GM23338 (cell line): ENCODE measurements at regions not wholly inside any gene's neighbourhood (a gene's known extent, or its start where the extent isn't known, plus 50 kb on each side); places are given as distances from the start of the nearest gene placed in this dataset.

Experiments used
- ATAC-seq: fragments of 200-7000 bp; cut with Tn5 transposase; 3 replicates; pipeline ENCODE4 v1.9.1; 2020
- DNase-seq: peaks from one replicate; pipeline ENCODE4 v3.0.0-alpha.2; 2015; ENCODE audit warnings: low spot score
- H2AFZ ChIP-seq: fragments of 200-600 bp; sonication (generic); 2 replicates; pipeline ENCODE4 v1.8.0; 2016; ENCODE audit warnings: antibody characterized with exemption, mild to moderate bottlenecking, moderate library complexity
- H3F3A ChIP-seq: fragments of 200-600 bp; sonication (generic); replicated peaks from 2 replicates; pipeline ENCODE4 v1.8.0; 2017; ENCODE audit warnings: antibody characterized with exemption, mixed run types, low read depth
- H3K27ac ChIP-seq: fragments of 200-600 bp; sonication (generic); 2 replicates; pipeline ENCODE4 v1.6.1; 2016; ENCODE audit warnings: low read depth
- H3K27me3 ChIP-seq: fragments of 200-600 bp; sonication (generic); 2 replicates; pipeline ENCODE4 v1.8.0; 2016; ENCODE audit warnings: mild to moderate bottlenecking, mixed run types, moderate library complexity; ENCODE audit not compliant: insufficient read depth
- H3K36me3 ChIP-seq: fragments of 200-600 bp; sonication (generic); 2 replicates; pipeline ENCODE4 v1.8.0; 2016; ENCODE audit warnings: mild to moderate bottlenecking; ENCODE audit not compliant: insufficient read depth
- H3K4me1 ChIP-seq: fragments of 200-600 bp; sonication (generic); 2 replicates; pipeline ENCODE4 v1.8.0; 2016; ENCODE audit warnings: mild to moderate bottlenecking, moderate library complexity; ENCODE audit not compliant: insufficient read depth
- H3K4me2 ChIP-seq: fragments of 200-600 bp; sonication (generic); 2 replicates; pipeline ENCODE4 v1.7.1; 2017; ENCODE audit warnings: mixed run types
- H3K4me3 ChIP-seq: fragments of 200-600 bp; sonication (generic); 2 replicates; pipeline ENCODE4 v1.6.1; 2016; ENCODE audit warnings: mixed run types
- H3K79me2 ChIP-seq: fragments of 200-600 bp; sonication (generic); replicated peaks from 2 replicates; pipeline ENCODE4 v1.8.0; 2017; ENCODE audit warnings: mild to moderate bottlenecking; ENCODE audit not compliant: insufficient read depth
- H3K9me2 ChIP-seq: fragments of 200-600 bp; sonication (generic); 2 replicates; pipeline ENCODE4 v1.8.0; 2017; ENCODE audit not compliant: insufficient read depth
- H4K20me1 ChIP-seq: fragments of 200-600 bp; sonication (generic); replicated peaks from 2 replicates; pipeline ENCODE4 v1.8.0; 2017; ENCODE audit warnings: mild to moderate bottlenecking; ENCODE audit not compliant: insufficient read depth
- H3K27ac Mint-ChIP-seq: 2 replicates; pipeline ENCODE4 v1.8.0; 2020; ENCODE audit warnings: inconsistent platforms, mild to moderate bottlenecking, moderate library complexity, mixed read lengths
- H3K27me3 Mint-ChIP-seq: 3 replicates; pipeline ENCODE4 v1.8.0; 2022; ENCODE audit warnings: low read depth, mild to moderate bottlenecking, moderate library complexity, mixed read lengths, inconsistent platforms; ENCODE audit not compliant: insufficient read depth, poor library complexity
- H3K36me3 Mint-ChIP-seq: 3 replicates; pipeline ENCODE4 v1.8.0; 2021; ENCODE audit warnings: low read depth, mild to moderate bottlenecking, inconsistent platforms, moderate library complexity, mixed read lengths
- H3K4me1 Mint-ChIP-seq: 3 replicates; pipeline ENCODE4 v1.8.0; 2020; ENCODE audit warnings: mild to moderate bottlenecking, inconsistent platforms, mixed read lengths
- H3K4me3 Mint-ChIP-seq: 3 replicates; pipeline ENCODE4 v1.8.0; 2021; ENCODE audit warnings: moderate library complexity, mild to moderate bottlenecking, inconsistent platforms, mixed read lengths
- H3K9me3 Mint-ChIP-seq: 3 replicates; pipeline ENCODE4 v1.8.0; 2020; ENCODE audit warnings: moderate library complexity, mild to moderate bottlenecking, inconsistent platforms, mixed read lengths
- CREB1 ChIP-seq: fragments of 250-450 bp; sonication (Bioruptor Pico); IDR thresholded peaks from 2 replicates; pipeline ENCODE4 v1.5.0; 2020; ENCODE audit warnings: low read depth, mild to moderate bottlenecking, moderate library complexity
- EZH2 ChIP-seq: fragments of 200-600 bp; sonication (generic); IDR thresholded peaks from one replicate; pipeline ENCODE4 v1.8.0; 2017; ENCODE audit warnings: antibody characterized with exemption, mild to moderate bottlenecking, low read depth; ENCODE audit not compliant: unreplicated experiment
- JUNB ChIP-seq: IDR thresholded peaks from one replicate; pipeline ENCODE4 v1.6.1; 2016; ENCODE audit warnings: antibody characterized with exemption; ENCODE audit not compliant: unreplicated experiment
- STAT1 ChIP-seq: IDR thresholded peaks from one replicate; pipeline ENCODE4 v1.6.1; 2016; ENCODE audit warnings: antibody characterized with exemption; ENCODE audit not compliant: unreplicated experiment
- ZNF114 ChIP-seq: fragments of 250-450 bp; sonication (Bioruptor Pico); IDR thresholded peaks from 2 replicates; pipeline ENCODE4 v1.5.0; 2020; ENCODE audit warnings: mild to moderate bottlenecking, moderate library complexity
- ZNF331 ChIP-seq: fragments of 250-450 bp; sonication (Bioruptor Pico); IDR thresholded peaks from 2 replicates; pipeline ENCODE4 v1.5.0; 2020; ENCODE audit warnings: low read depth, mild to moderate bottlenecking, moderate library complexity
- TF ChIP-seq, protein P1 (sequence below): IDR thresholded peaks from one replicate; pipeline ENCODE4 v1.6.1; 2018; ENCODE audit warnings: antibody characterized with exemption; ENCODE audit not compliant: unreplicated experiment
- TF ChIP-seq, protein P2 (sequence below): fragments of 250-450 bp; sonication (Bioruptor Pico); IDR thresholded peaks from 2 replicates; pipeline ENCODE4 v1.5.0; 2020; ENCODE audit warnings: mild to moderate bottlenecking, moderate library complexity

DNA sequence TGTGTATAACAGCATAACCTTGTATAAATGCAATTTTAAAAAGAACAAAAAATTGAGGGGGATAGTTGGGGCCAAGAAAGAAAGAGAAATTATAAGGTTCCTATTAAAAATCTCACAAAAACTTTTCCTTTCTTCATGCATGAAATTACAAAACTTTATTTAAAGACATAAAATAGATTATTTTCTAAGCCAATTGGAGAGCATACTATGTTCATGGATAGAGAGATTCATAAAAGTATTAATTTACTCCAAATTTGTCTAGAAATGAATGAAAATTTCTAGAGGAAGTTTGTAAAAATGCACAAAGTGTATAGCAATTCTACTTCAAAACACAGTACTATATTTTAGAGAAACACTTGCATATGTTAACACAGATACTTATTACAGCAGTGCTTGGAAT, 200.4 kb downstream of the PCSK1 start:
- ATAC-seq (no peak), DNase-seq (no peak)
- Histone ChIP-seq H3K36me3 (no peaks in the 10 kb centered on the region), H3F3A (no peaks in the 10 kb centered on the region), H3K4me3 (no peak overlapping the region), H3K4me1 (no peaks in the 10 kb centered on the region), H3K27me3 (no peaks in the 10 kb centered on the region), H3K9me2 (no peaks in the 10 kb centered on the region; the same call in 1 of the 2 replicates), H3K4me2 (no peak overlapping the region), H3K79me2 (no peaks in the 10 kb centered on the region), H4K20me1 (no peaks in the 10 kb centered on the region), H3K27ac (no peak overlapping the region), H2AFZ (no peak overlapping the region)
- H3K36me3 Mint-ChIP-seq = no peaks in the 10 kb centered on the region
- H3K4me1 Mint-ChIP-seq = no peaks in the 10 kb centered on the region
- H3K4me3 Mint-ChIP-seq = no peak overlapping the region
- H3K27me3 Mint-ChIP-seq = no peaks in the 10 kb centered on the region
- TF ChIP-seq STAT1 (no peak), JUNB (no peak), ZNF331 (CRISPR knock-in tag) (no peak), CREB1 (CRISPR knock-in tag) (no peak), ZNF114 (CRISPR knock-in tag) (no peak)
- TF ChIP-seq, protein P1, sequence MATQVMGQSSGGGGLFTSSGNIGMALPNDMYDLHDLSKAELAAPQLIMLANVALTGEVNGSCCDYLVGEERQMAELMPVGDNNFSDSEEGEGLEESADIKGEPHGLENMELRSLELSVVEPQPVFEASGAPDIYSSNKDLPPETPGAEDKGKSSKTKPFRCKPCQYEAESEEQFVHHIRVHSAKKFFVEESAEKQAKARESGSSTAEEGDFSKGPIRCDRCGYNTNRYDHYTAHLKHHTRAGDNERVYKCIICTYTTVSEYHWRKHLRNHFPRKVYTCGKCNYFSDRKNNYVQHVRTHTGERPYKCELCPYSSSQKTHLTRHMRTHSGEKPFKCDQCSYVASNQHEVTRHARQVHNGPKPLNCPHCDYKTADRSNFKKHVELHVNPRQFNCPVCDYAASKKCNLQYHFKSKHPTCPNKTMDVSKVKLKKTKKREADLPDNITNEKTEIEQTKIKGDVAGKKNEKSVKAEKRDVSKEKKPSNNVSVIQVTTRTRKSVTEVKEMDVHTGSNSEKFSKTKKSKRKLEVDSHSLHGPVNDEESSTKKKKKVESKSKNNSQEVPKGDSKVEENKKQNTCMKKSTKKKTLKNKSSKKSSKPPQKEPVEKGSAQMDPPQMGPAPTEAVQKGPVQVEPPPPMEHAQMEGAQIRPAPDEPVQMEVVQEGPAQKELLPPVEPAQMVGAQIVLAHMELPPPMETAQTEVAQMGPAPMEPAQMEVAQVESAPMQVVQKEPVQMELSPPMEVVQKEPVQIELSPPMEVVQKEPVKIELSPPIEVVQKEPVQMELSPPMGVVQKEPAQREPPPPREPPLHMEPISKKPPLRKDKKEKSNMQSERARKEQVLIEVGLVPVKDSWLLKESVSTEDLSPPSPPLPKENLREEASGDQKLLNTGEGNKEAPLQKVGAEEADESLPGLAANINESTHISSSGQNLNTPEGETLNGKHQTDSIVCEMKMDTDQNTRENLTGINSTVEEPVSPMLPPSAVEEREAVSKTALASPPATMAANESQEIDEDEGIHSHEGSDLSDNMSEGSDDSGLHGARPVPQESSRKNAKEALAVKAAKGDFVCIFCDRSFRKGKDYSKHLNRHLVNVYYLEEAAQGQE = no peak
- H3K9me3 Mint-ChIP-seq = no peaks in the 10 kb centered on the region
- no peak overlapping the region for H3K27ac Mint-ChIP-seq

DNA sequence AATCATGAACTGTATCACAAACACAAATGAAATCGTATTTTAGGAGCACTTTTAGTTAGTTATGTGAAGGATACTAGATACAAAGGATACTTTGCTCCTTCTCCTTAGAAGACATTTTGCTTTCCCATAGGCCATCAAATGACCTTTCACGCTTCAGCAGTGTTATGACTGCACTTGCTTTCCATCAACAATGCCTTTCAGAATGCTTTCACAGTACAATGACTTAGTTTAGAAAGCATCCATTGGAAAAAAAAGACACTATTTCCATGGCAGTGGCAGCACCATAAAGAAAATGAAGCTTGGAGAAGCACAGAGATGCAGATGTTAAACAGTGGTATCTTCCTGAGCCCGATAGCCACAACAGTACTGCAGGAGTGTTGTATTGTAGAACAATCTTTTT, 203.9 kb downstream of the PCSK1 start:
- no peak overlapping the region for H2AFZ ChIP-seq
- no peaks in the 10 kb centered on the region for H3K36me3 Mint-ChIP-seq
- no peak for ATAC-seq
- no peak for TF ChIP-seq JUNB
- TF ChIP-seq CREB1 (CRISPR knock-in tag) = no peak
- TF ChIP-seq, protein P1 = no peak
- TF ChIP-seq EZH2 = no peak
- TF ChIP-seq, protein P2, sequence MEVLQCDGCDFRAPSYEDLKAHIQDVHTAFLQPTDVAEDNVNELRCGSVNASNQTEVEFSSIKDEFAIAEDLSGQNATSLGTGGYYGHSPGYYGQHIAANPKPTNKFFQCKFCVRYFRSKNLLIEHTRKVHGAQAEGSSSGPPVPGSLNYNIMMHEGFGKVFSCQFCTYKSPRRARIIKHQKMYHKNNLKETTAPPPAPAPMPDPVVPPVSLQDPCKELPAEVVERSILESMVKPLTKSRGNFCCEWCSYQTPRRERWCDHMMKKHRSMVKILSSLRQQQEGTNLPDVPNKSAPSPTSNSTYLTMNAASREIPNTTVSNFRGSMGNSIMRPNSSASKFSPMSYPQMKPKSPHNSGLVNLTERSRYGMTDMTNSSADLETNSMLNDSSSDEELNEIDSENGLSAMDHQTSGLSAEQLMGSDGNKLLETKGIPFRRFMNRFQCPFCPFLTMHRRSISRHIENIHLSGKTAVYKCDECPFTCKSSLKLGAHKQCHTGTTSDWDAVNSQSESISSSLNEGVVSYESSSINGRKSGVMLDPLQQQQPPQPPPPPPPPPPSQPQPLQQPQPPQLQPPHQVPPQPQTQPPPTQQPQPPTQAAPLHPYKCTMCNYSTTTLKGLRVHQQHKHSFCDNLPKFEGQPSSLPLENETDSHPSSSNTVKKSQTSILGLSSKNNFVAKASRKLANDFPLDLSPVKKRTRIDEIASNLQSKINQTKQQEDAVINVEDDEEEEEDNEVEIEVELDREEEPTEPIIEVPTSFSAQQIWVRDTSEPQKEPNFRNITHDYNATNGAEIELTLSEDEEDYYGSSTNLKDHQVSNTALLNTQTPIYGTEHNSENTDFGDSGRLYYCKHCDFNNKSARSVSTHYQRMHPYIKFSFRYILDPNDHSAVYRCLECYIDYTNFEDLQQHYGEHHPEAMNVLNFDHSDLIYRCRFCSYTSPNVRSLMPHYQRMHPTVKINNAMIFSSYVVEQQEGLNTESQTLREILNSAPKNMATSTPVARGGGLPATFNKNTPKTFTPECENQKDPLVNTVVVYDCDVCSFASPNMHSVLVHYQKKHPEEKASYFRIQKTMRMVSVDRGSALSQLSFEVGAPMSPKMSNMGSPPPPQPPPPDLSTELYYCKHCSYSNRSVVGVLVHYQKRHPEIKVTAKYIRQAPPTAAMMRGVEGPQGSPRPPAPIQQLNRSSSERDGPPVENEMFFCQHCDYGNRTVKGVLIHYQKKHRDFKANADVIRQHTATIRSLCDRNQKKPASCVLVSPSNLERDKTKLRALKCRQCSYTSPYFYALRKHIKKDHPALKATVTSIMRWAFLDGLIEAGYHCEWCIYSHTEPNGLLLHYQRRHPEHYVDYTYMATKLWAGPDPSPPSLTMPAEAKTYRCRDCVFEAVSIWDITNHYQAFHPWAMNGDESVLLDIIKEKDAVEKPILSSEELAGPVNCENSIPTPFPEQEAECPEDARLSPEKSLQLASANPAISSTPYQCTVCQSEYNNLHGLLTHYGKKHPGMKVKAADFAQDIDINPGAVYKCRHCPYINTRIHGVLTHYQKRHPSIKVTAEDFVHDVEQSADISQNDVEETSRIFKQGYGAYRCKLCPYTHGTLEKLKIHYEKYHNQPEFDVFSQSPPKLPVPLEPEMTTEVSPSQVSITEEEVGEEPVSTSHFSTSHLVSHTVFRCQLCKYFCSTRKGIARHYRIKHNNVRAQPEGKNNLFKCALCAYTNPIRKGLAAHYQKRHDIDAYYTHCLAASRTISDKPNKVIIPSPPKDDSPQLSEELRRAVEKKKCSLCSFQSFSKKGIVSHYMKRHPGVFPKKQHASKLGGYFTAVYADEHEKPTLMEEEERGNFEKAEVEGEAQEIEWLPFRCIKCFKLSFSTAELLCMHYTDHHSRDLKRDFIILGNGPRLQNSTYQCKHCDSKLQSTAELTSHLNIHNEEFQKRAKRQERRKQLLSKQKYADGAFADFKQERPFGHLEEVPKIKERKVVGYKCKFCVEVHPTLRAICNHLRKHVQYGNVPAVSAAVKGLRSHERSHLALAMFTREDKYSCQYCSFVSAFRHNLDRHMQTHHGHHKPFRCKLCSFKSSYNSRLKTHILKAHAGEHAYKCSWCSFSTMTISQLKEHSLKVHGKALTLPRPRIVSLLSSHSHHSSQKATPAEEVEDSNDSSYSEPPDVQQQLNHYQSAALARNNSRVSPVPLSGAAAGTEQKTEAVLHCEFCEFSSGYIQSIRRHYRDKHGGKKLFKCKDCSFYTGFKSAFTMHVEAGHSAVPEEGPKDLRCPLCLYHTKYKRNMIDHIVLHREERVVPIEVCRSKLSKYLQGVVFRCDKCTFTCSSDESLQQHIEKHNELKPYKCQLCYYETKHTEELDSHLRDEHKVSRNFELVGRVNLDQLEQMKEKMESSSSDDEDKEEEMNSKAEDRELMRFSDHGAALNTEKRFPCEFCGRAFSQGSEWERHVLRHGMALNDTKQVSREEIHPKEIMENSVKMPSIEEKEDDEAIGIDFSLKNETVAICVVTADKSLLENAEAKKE (CRISPR knock-in tag) = no peak

More for the DNA sequence above, 203.9 kb downstream of the PCSK1 start:
- H3K9me2 ChIP-seq = no peaks in the 10 kb centered on the region
- H3F3A ChIP-seq = no peaks in the 10 kb centered on the region
- H3K27ac ChIP-seq = no peak overlapping the region
- no peak overlapping the region for H3K27ac Mint-ChIP-seq
- H3K4me1 Mint-ChIP-seq = no peaks in the 10 kb centered on the region
- no peaks in the 10 kb centered on the region for H3K27me3 Mint-ChIP-seq
- no peak for DNase-seq
- H3K36me3 ChIP-seq = no peaks in the 10 kb centered on the region
- H3K79me2 ChIP-seq = no peaks in the 10 kb centered on the region
- no peak overlapping the region for H3K4me3 Mint-ChIP-seq
- no peaks in the 10 kb centered on the region for H3K4me1 ChIP-seq
- no peak overlapping the region for H3K4me2 ChIP-seq
- no peaks in the 10 kb centered on the region for H3K9me3 Mint-ChIP-seq
- no peaks in the 10 kb centered on the region for H4K20me1 ChIP-seq
- H3K4me3 ChIP-seq = no peak overlapping the region
- no peaks in the 10 kb centered on the region for H3K27me3 ChIP-seq
